Chondrocyte (in vitro differentiated cells): ENCODE measurements at regions not wholly inside any gene's neighbourhood (a gene's known extent, or its start where the extent isn't known, plus 50 kb on each side); places are given as distances from the start of the nearest gene placed in this dataset.

Experiments
- DNase-seq: peaks from one replicate; pipeline ENCODE4 v3.0.0; 2021; ENCODE audit warnings: mixed read lengths, low spot score
- H3K27ac Mint-ChIP-seq: one replicate; pipeline ENCODE4 v1.8.0; 2021; ENCODE audit warnings: mild to moderate bottlenecking, moderate library complexity, mixed read lengths; ENCODE audit not compliant: unreplicated experiment
- H3K27me3 Mint-ChIP-seq: 2 replicates; pipeline ENCODE4 v1.8.0; 2021; ENCODE audit warnings: low read depth, mixed read lengths
- H3K36me3 Mint-ChIP-seq: 2 replicates; pipeline ENCODE4 v1.8.0; 2021; ENCODE audit warnings: low read depth, mixed read lengths
- H3K4me1 Mint-ChIP-seq: 2 replicates; pipeline ENCODE4 v1.8.0; 2021; ENCODE audit warnings: low read depth, mild to moderate bottlenecking, mixed read lengths
- H3K4me3 Mint-ChIP-seq: one replicate; pipeline ENCODE4 v1.8.0; 2021; ENCODE audit warnings: mild to moderate bottlenecking, moderate library complexity, mixed read lengths; ENCODE audit not compliant: unreplicated experiment
- H3K9me3 Mint-ChIP-seq: 2 replicates; pipeline ENCODE4 v1.8.0; 2021; ENCODE audit warnings: low read depth, mixed read lengths
- TF ChIP-seq, protein P1 (sequence below): fragments of 200-600 bp; sonication (generic); IDR thresholded peaks from 2 replicates; pipeline ENCODE4 v1.5.0; 2021; ENCODE audit warnings: antibody characterized with exemption, mild to moderate bottlenecking, moderate library complexity

- TF ChIP-seq, protein P1, sequence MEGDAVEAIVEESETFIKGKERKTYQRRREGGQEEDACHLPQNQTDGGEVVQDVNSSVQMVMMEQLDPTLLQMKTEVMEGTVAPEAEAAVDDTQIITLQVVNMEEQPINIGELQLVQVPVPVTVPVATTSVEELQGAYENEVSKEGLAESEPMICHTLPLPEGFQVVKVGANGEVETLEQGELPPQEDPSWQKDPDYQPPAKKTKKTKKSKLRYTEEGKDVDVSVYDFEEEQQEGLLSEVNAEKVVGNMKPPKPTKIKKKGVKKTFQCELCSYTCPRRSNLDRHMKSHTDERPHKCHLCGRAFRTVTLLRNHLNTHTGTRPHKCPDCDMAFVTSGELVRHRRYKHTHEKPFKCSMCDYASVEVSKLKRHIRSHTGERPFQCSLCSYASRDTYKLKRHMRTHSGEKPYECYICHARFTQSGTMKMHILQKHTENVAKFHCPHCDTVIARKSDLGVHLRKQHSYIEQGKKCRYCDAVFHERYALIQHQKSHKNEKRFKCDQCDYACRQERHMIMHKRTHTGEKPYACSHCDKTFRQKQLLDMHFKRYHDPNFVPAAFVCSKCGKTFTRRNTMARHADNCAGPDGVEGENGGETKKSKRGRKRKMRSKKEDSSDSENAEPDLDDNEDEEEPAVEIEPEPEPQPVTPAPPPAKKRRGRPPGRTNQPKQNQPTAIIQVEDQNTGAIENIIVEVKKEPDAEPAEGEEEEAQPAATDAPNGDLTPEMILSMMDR, result no peak
- Mint-ChIP-seq H3K36me3 (peaks cover 4% of the 10 kb centered on the region), H3K9me3 (peaks cover 15% of the 10 kb centered on the region), H3K27me3 (no peaks in the 10 kb centered on the region), H3K4me1 (no peaks in the 10 kb centered on the region), H3K27ac (no peak overlapping the region), H3K4me3 (no peak overlapping the region)
- DNase-seq, result no peak
These were observed 80.6 kb upstream of the P2RY1 start for GRCh38 chr3:152754303-152754702.

DNA sequence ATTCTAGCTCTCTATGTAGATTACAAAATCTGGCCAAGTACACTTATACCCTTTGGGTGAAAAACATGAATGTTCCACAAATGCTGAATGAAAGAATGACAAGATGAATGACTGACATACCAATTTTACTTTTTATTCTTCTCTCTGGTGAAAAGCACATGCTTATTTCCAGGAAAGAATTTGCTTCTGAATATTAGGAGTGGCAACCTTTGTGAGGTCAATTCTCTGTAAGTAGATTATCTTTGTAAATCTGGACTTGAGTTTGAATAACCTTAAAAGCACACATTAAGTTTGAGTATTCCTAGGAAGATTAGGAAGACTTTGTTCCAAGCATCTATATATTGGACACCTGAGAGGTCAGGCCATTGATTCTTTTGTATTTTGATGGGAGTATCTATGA is 78.1 kb upstream of the P2RY1 start:
- Mint-ChIP-seq H3K27ac (no peak overlapping the region), H3K4me3 (no peak overlapping the region), H3K27me3 (no peaks in the 10 kb centered on the region), H3K4me1 (no peaks in the 10 kb centered on the region), H3K36me3 (no peaks in the 10 kb centered on the region), H3K9me3 (no peaks in the 10 kb centered on the region)
- DNase-seq, result no peak
- TF ChIP-seq, protein P1, result no peak

DNA sequence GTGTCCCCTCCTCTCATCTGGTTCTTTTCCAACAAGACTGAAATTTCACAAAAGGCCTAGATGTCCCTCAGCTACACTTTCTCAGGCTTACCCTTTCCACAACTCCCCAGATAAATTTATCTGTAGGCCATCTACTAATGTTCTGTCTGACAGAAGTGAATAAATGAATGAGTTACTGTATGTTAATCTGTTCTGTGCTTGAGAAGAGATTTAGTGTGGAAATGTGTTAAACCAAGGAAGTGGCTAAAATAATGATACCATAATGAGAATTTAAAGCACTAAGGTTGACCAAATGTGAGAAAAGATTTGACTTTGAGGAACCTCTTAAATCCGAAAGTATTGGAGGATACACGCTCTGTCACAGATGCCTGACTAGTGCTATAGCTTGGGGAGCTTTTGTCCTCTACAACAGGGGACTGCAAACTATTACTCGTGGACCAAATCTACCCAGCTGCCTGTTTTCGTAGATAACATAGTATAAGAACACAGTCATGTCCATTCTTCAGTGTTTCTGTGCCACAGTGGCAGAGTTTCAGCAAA is 74.8 kb upstream of the P2RY1 start:
- Mint-ChIP-seq H3K36me3 (peaks cover 4% of the 10 kb centered on the region), H3K27ac (no peak overlapping the region), H3K9me3 (peaks cover 7% of the 10 kb centered on the region), H3K4me3 (no peak overlapping the region), H3K4me1 (no peaks in the 10 kb centered on the region), H3K27me3 (no peaks in the 10 kb centered on the region)
- DNase-seq, result no peak
- TF ChIP-seq, protein P1, result no peak

- no peaks in the 10 kb centered on the region for H3K4me1 Mint-ChIP-seq
- DNase-seq, result no peak
- H3K4me3 Mint-ChIP-seq, result no peak overlapping the region
- no peaks in the 10 kb centered on the region for H3K27me3 Mint-ChIP-seq
- H3K9me3 Mint-ChIP-seq, result peaks cover 12% of the 10 kb centered on the region
- peaks cover 7% of the 10 kb centered on the region for H3K36me3 Mint-ChIP-seq
- H3K27ac Mint-ChIP-seq, result no peak overlapping the region
- TF ChIP-seq, protein P1, result no peak
These were observed 74.3 kb upstream of the P2RY1 start for GRCh38 chr3:152760591-152760990.

DNA sequence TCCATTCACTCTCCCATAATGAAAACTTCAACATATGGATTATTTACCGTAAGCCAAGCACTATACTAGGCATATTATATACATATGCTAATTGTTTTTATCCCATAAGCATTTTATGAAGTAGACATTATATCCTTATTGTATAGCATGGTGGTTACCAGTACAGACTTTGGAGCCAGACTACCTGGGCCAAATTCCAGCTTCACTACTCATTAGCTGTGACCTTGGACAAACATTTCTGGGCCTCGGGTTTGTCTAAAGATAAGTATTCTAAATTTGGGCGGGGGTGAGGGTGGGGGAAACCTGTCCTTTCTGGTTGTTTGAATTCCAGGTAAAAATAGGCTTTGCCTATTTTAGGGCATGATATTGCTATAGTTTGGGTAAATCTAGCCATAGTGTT is 66.5 kb upstream of the P2RY1 start:
- DNase-seq, result no peak
- H3K27ac Mint-ChIP-seq, result no peak overlapping the region
- H3K36me3 Mint-ChIP-seq, result peaks cover 7% of the 10 kb centered on the region
- no peaks in the 10 kb centered on the region for H3K4me1 Mint-ChIP-seq
- TF ChIP-seq, protein P1, result no peak
- no peak overlapping the region for H3K4me3 Mint-ChIP-seq
- no peaks in the 10 kb centered on the region for H3K27me3 Mint-ChIP-seq
- peaks cover 20% of the 10 kb centered on the region for H3K9me3 Mint-ChIP-seq
